ENCODE measurements at regions not wholly inside any gene's neighbourhood (a gene's known extent, or its start where the extent isn't known, plus 50 kb on each side); places are given as distances from the start of the nearest gene placed in this dataset.

DNA sequence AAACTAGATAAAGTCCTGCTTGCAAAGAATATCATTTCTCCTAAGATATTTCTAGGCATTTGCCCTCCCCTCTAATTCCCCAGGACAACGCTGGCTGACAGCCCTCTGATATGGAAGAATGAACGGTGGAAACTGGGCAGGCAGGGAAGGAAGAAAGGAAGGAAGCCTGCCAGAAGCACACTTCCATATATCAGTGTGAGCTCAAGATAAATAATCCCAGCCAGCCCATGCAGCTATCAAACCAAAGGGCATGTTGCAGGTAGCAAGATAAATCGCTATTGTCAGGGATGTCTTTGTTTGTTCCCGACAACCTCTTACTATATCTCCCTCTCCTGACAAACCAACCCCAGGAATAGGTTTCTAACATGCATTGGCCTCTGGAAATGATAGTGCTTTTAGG lies 412.8 kb downstream of the HNRNPD start:
- TF ChIP-seq, protein P1, sequence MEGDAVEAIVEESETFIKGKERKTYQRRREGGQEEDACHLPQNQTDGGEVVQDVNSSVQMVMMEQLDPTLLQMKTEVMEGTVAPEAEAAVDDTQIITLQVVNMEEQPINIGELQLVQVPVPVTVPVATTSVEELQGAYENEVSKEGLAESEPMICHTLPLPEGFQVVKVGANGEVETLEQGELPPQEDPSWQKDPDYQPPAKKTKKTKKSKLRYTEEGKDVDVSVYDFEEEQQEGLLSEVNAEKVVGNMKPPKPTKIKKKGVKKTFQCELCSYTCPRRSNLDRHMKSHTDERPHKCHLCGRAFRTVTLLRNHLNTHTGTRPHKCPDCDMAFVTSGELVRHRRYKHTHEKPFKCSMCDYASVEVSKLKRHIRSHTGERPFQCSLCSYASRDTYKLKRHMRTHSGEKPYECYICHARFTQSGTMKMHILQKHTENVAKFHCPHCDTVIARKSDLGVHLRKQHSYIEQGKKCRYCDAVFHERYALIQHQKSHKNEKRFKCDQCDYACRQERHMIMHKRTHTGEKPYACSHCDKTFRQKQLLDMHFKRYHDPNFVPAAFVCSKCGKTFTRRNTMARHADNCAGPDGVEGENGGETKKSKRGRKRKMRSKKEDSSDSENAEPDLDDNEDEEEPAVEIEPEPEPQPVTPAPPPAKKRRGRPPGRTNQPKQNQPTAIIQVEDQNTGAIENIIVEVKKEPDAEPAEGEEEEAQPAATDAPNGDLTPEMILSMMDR (IDR thresholded peaks at IDR 0.05; ENCODE audit: low read depth, low read length, poor library complexity, severe bottlenecking), result no peak
- TF ChIP-seq EZH2phosphoT487 (IDR thresholded peaks at IDR 0.05; ENCODE audit: borderline replicate concordance, low read length), result no peak

All from DOHH2 (cell line).